A549 (cell line): ENCODE measurements at regions not wholly inside any gene's neighbourhood (a gene's known extent, or its start where the extent isn't known, plus 50 kb on each side); places are given as distances from the start of the nearest gene placed in this dataset.

Experiments
- HDAC2 ChIP-seq: fragments of 200-600 bp; sonication (generic); IDR thresholded peaks from 2 replicates; pipeline ENCODE4 v1.6.1; 2016
- PHF8 ChIP-seq: fragments of 200-600 bp; sonication (generic); IDR thresholded peaks from 2 replicates; pipeline ENCODE4 v1.6.1; 2016; ENCODE audit warnings: low read depth, mild to moderate bottlenecking, antibody characterized with exemption, moderate library complexity, borderline replicate concordance
- ZFP36 ChIP-seq: fragments of 450-650 bp; IDR thresholded peaks from 2 replicates; pipeline ENCODE4 v1.6.1; 2014; ENCODE audit warnings: borderline replicate concordance; ENCODE audit not compliant: partially characterized antibody
- TF ChIP-seq, protein P1 (sequence below): fragments of >200 bp; sonication (Bioruptor Twin); formaldehyde crosslinking; IDR thresholded peaks from 3 replicates; pipeline ENCODE4 v1.5.1; 2016

DNA sequence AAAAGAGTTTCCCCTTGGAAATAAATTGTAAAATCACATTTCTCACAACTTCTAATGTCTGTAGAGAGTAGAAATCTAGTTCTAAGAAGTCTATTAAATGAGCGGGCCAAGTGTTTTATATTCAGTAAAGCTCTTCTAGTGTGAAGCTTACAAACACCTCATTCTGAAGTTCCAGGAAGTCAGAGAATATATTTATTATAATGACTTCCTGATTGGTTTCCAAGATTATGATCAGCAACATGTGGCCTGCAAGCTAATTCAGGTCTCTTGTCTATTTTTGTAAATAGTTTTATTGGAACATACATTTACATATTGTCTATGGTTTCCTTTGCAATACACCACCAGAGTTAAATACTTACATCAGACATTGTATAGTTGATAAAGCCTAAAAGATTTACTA, 603.9 kb downstream of the AMY1C start:
- TF ChIP-seq HDAC2 (no peak), ZFP36 (no peak), PHF8 (no peak)
- TF ChIP-seq, protein P1, sequence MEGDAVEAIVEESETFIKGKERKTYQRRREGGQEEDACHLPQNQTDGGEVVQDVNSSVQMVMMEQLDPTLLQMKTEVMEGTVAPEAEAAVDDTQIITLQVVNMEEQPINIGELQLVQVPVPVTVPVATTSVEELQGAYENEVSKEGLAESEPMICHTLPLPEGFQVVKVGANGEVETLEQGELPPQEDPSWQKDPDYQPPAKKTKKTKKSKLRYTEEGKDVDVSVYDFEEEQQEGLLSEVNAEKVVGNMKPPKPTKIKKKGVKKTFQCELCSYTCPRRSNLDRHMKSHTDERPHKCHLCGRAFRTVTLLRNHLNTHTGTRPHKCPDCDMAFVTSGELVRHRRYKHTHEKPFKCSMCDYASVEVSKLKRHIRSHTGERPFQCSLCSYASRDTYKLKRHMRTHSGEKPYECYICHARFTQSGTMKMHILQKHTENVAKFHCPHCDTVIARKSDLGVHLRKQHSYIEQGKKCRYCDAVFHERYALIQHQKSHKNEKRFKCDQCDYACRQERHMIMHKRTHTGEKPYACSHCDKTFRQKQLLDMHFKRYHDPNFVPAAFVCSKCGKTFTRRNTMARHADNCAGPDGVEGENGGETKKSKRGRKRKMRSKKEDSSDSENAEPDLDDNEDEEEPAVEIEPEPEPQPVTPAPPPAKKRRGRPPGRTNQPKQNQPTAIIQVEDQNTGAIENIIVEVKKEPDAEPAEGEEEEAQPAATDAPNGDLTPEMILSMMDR = no peak
